ENCODE measurements at regions not wholly inside any gene's neighbourhood (a gene's known extent, or its start where the extent isn't known, plus 50 kb on each side); places are given as distances from the start of the nearest gene placed in this dataset.

DNA sequence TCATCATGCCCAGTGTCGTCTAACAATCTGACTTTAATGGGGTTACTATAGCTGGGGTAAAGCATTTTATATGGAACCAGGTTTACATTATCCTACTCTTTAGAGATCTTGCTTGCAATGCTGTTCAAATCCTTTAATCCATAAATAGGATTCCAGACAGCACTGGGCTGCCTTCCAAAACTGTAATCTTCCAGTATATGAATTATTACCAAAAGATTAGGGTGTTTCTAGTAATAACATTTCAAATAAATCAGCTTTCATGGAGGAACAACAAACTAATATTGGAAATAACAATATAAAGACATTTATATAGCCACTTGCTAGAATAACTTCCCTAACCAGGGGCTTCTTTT is 88.6 kb upstream of the PLXNA2 start:
- H3K4me3 ChIP-seq (replicated peaks; ENCODE audit: low read depth, low read length): no peak overlapping the region
- DNase-seq (ENCODE audit: low read depth): no peak

GRCh38 chr1:208333676-208334075 is 89.5 kb upstream of the PLXNA2 start:
- DNase-seq (ENCODE audit: low read depth): no peak
- H3K4me3 ChIP-seq (replicated peaks; ENCODE audit: low read depth, low read length): no peak overlapping the region
- TF ChIP-seq, protein P1, sequence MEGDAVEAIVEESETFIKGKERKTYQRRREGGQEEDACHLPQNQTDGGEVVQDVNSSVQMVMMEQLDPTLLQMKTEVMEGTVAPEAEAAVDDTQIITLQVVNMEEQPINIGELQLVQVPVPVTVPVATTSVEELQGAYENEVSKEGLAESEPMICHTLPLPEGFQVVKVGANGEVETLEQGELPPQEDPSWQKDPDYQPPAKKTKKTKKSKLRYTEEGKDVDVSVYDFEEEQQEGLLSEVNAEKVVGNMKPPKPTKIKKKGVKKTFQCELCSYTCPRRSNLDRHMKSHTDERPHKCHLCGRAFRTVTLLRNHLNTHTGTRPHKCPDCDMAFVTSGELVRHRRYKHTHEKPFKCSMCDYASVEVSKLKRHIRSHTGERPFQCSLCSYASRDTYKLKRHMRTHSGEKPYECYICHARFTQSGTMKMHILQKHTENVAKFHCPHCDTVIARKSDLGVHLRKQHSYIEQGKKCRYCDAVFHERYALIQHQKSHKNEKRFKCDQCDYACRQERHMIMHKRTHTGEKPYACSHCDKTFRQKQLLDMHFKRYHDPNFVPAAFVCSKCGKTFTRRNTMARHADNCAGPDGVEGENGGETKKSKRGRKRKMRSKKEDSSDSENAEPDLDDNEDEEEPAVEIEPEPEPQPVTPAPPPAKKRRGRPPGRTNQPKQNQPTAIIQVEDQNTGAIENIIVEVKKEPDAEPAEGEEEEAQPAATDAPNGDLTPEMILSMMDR (IDR thresholded peaks at IDR 0.05; ENCODE audit: low read length, missing control alignments): no peak

More for the DNA sequence above, 88.6 kb upstream of the PLXNA2 start:
- TF ChIP-seq, protein P1 (IDR thresholded peaks at IDR 0.05; ENCODE audit: low read length, missing control alignments): no peak

DNA sequence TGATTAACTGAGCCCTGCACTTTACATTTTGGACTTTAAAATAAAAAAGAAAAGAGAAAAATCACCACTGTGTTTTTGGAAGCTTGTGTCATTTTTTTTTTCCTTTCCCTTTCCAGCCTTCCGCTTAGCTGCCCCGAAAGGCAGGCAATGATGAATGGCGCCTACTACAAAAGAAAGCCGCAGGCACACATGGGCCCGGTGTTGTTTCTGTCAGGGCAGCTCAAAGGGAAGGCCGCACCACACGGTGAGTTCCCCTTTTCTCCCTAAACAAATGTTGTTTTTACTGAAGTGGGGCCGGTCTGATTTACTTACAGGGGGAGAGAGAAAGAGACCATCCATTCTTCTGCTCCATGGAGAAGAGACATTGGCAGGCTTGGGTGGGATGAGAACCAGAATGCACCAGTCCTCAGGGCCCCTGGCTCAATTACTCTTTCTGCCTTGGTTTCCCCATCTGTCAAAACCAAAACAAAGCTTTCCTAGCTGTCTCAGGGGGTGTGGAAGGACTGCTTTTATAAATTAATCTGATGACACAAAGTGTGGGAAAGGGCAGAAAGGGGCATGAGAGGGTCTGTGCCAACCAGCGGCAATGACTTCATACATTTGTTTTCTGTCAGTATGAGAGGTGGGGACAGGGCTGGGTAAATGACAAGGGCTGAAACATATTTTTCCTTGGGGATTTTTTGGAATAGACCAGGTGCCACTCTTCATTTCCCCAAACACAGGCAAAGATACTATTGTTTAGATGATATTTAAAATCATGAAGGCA is 91.4 kb upstream of the PLXNA2 start:
- TF ChIP-seq, protein P1 (IDR thresholded peaks at IDR 0.05; ENCODE audit: low read length, missing control alignments): no peak
- H3K4me3 ChIP-seq (replicated peaks; ENCODE audit: low read depth, low read length): no peak overlapping the region
- DNase-seq (ENCODE audit: low read depth): no peak

- DNase-seq (ENCODE audit: low read depth): no peak
Measured at GRCh38 chr1:208336137-208336518, 91.9 kb upstream of the PLXNA2 start.

GRCh38 chr1:208339911-208340310 is 95.7 kb upstream of the PLXNA2 start:
- TF ChIP-seq, protein P1 (IDR thresholded peaks at IDR 0.05; ENCODE audit: low read length, missing control alignments): no peak
- no peak for DNase-seq (ENCODE audit: low read depth)
- no peak overlapping the region for H3K4me3 ChIP-seq (replicated peaks; ENCODE audit: low read depth, low read length)

More at GRCh38 chr1:208336137-208336518, 91.9 kb upstream of the PLXNA2 start:
- TF ChIP-seq, protein P1 (IDR thresholded peaks at IDR 0.05; ENCODE audit: low read length, missing control alignments): no peak
- no peak overlapping the region for H3K4me3 ChIP-seq (replicated peaks; ENCODE audit: low read depth, low read length)

DNA sequence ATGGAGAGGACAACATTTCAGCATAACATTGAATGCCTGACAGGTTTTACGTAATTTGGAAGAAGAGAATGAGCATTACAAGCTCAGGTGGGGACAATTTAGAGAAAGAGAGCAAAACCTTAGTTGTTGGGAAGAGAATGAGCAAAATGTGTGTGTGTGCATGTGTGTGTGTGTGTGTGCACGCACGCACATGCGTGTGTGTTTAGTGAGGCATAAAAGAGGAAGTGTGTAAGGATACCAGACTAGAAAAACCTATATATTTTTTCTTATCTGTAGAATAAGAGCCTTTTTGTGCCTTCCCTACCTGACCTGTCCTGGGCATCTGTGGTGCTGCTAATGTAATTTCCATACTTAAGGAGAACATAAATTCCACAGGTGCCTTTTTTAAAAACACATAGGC is 99.0 kb upstream of the PLXNA2 start:
- DNase-seq (ENCODE audit: low read depth): no peak
- H3K4me3 ChIP-seq (replicated peaks; ENCODE audit: low read depth, low read length): no peak overlapping the region
- TF ChIP-seq, protein P1 (IDR thresholded peaks at IDR 0.05; ENCODE audit: low read length, missing control alignments): no peak

Data from fibroblast of pulmonary artery (primary cell).